ENCODE measurements at regions not wholly inside any gene's neighbourhood (a gene's known extent, or its start where the extent isn't known, plus 50 kb on each side); places are given as distances from the start of the nearest gene placed in this dataset.
"Not testable (repeated sequence)": the region's sequence is repeated elsewhere in the genome, so short reads cannot be mapped to it uniquely, and the experiment has no call there.

GRCh38 chr10:105615715-105616365 lies 974.8 kb downstream of the SORCS3 start:
- no peak for DNase-seq

DNA sequence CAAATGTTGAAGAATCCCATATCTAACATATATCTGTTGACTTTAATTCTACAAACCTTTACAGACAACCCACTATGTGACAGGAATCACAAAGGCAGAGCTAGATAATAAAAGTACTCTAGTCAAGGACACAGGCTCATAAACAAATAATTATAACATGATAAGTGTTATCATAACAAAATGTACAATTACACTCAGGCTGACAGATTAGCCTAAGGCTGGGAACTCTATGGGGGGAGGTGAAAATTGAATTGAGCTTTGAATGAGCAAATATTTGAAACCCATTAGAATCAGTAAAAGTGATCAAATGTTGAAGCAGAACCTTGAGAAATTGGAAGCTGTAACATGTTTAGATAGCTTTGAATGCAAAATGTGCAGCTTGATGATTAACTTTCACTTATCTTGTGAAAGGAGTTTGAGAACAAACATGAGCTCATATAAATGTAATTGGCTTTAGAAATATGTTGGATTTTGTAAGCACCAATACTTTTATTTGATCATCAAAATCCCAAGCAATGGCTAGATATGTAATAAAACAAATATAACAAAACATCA lies 970.2 kb downstream of the SORCS3 start:
- DNase-seq: no peak

GRCh38 chr10:105609451-105609850 lies 968.4 kb downstream of the SORCS3 start:
- DNase-seq: no peak

GRCh38 chr10:105605918-105606317 lies 964.8 kb downstream of the SORCS3 start:
- no peak for DNase-seq

DNA sequence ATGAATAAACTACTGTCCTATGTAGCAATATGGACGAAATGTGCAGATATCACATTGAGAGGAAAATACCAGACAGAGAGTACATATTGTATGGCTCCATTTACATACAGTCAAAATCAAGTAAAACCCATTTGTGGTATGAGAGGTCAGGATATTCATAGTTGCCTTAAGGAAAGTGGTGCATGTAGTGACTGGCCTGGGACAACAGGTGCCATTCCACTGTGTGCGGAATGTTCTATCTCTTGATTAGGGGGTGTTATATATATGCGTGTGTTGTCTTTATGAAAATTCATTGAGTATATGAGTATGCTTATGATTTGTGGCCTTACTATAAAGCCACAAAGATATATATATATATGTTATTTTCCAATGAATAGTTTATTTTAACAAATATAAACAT lies 964.0 kb downstream of the SORCS3 start:
- peak; percentile 8 for DNase-seq

- DNase-seq: no peak
Measured at GRCh38 chr10:105598207-105598606, 957.1 kb downstream of the SORCS3 start.

GRCh38 chr10:105597312-105597711 lies 956.2 kb downstream of the SORCS3 start:
- no peak for DNase-seq

- no peak for DNase-seq
Measured at GRCh38 chr10:105596749-105597148, 955.7 kb downstream of the SORCS3 start.

GRCh38 chr10:105594296-105594695 lies 953.2 kb downstream of the SORCS3 start:
- no peak for DNase-seq

- DNase-seq: no peak
Measured at GRCh38 chr10:105592468-105592867, 951.4 kb downstream of the SORCS3 start.

DNA sequence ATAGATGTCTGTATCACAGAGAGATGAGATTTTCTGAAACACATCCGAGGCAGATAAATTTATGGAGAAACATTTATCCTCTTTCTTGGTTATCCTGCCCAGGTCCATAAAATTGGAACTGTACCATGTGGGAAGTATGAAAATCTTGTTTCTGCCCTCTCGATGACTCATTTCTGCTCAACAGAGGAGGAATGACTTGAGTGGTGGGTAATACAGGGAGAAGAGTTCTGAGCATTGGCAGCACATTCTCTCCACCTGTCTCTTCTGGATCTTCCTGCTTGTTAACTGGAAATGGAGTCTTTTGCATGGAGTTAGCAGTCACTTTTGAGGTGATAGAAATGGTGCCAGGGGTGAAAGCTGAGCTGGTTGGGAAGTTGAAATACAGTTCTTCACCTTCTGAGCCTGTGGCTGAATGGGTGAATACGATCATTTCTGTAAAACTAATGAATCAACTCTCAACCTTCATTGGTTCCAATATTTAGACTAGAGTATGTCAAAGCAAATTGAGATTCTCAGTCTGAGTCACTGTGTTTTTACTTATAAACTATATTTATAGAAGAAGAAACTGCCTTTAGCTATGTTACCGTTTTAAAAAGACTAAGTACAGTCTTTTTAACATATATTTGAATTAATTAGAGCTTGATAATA lies 945.5 kb downstream of the SORCS3 start:
- DNase-seq: no peak

GRCh38 chr10:105585753-105586152 lies 944.7 kb downstream of the SORCS3 start:
- DNase-seq: no peak

GRCh38 chr10:105585171-105585570 lies 944.1 kb downstream of the SORCS3 start:
- DNase-seq: no peak

DNA sequence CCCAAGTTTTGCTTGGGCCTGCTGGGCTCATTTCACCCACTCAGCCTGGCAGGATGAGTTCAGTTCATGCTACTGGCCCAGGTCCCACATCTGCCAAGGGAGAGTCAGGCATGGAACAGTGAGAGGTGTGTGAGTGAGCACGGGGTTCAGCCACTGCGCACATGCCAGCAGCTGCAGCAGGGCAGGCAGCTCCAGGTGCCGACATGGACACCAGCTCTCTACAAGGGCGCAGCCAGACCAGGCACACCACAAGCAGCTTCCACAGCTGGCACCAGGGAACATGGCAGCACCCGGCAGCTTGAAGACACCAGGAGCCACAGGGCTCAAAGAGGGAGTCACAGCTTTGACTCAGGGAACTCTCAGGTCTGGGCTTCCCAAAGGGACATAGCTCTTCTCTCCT lies 938.0 kb downstream of the SORCS3 start:
- no peak for DNase-seq

- no peak for DNase-seq
Measured at GRCh38 chr10:105577865-105578607, 936.9 kb downstream of the SORCS3 start.

DNA sequence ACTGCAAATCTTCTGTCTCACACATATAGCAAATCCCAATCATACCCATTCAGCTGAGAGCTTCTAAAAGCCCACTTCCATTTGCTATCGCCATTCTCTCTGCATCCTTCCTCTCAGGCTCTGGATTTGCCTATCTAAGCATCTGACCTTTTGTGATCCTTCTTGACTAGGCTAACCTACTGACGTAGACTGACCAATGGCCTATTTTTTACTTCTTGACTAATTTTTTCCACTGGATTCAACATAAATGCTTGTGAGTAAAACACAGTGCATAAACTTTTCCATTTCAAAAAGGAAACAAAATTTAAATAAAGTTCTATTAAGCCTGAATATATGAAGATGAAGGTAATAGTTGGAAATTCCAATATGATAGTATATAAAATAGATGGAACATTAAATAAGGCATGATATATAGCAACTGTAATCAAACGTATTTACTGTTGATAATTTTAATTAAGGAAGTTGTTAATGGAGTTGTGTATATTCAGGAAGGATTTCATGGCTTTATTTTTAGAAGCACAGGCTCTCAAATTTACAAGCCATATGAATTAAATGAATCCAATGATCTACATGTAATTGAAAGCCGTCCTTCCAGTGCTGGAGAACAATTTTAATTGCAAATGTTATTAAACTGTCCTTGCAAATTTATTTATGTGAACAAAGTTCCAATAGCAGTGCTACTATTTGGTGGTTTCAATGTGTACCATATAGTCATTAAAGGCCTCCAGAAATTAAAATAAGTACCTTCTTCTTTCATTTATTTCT lies 918.4 kb downstream of the SORCS3 start:
- no peak for DNase-seq

DNA sequence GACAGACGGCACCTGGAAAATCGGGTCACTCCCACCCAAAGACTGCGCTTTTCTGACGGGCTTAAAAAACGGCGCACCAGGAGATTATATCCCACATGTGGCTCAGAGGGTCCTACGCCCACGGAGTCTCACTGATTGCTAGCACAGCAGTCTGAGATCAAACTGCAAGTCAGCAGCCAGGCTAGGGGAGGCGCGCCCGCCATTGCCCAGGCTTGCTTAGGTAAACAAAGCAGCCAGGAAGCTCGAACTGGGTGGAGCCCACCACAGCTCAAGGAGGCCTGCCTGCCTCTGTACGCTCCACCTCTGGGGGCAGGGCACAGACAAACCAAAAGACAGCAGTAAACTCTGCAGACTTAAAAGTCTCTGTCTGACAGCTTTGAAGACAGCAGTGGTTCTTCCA lies 909.4 kb downstream of the SORCS3 start:
- not testable (repeated sequence) for DNase-seq

GRCh38 chr10:105549731-105550130 lies 908.6 kb downstream of the SORCS3 start:
- DNase-seq: no peak

DNA sequence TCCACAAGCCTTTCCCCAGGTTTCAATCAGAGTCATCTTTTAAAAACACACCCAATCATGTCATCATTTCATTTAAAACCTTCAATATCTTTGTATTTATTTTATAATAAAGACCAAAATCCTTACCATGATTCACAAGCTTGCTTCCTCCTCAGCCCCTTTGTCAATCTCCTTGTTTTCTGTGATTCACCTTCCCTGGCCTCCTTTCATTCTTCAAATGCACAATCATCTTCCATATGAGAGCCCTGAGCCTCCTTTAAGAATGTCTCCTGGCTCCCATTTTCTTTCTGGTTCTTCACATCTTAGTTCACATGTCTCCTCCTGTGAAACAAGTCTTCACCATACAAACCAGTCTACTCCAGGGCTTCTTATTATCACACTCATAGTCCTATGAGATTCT lies 904.0 kb downstream of the SORCS3 start:
- no peak for DNase-seq

GRCh38 chr10:105540381-105540780 lies 899.3 kb downstream of the SORCS3 start:
- DNase-seq: peak; percentile 4

DNA sequence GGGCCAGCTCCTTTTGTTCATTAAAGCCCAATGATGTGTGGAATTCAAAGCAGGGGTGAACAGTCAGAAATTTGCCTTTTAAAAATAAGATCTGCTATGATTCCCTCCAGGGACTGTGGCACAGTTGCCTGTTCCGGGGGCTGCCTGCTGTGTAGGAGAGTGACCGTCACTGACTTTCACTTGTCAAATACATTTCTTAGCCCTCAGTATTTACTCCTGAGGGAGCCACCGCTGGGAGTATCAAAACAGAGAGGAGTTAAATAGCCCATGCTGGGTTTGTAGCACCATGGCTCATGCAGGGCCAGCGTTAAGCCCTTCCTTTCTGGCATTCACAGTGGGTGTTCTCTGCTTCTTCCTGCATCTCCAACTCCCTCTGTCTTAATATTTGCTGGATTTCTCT lies 897.8 kb downstream of the SORCS3 start:
- no peak for DNase-seq

- no peak for DNase-seq
Measured at GRCh38 chr10:105535478-105535877, 894.4 kb downstream of the SORCS3 start.
